CD14-positive monocyte (primary cell): ENCODE measurements at regions not wholly inside any gene's neighbourhood (a gene's known extent, or its start where the extent isn't known, plus 50 kb on each side); places are given as distances from the start of the nearest gene placed in this dataset.

Experiments
- DNase-seq, 3 donors: peaks; one replicate each; pipeline ENCODE4 v3.0.0-alpha.2; 2011 to 2022
- H2AFZ ChIP-seq: 2 replicates; pipeline ENCODE4 v1.6.0; 2012; ENCODE audit warnings: mild to moderate bottlenecking, low read depth, low read length, inconsistent platforms; ENCODE audit not compliant: insufficient read depth, poor library complexity, severe bottlenecking
- H3K27ac ChIP-seq, 2 donors: 1 replicate in 1 of 2; 2 replicates in 1 of 2; pipeline ENCODE4 v1.5.1; 2012 to 2013; ENCODE audit warnings: low read length in 2 of 2, control low read depth in 1 of 2, inconsistent platforms in 1 of 2, low read depth in 1 of 2, mild to moderate bottlenecking in 1 of 2
- H3K27me3 ChIP-seq, 2 donors: one replicate each; pipeline versions ENCODE4 v1.6.0 to v1.6.1; 2011 to 2013; ENCODE audit warnings: low read length in 2 of 2; ENCODE audit not compliant: control insufficient read depth in 2 of 2, insufficient read depth in 2 of 2
- H3K36me3 ChIP-seq, 2 donors: replicated peaks in 1 of 2; 1 replicate in 1 of 2; 2 replicates in 1 of 2; pipeline versions ENCODE4 v1.5.1 to v1.6.1; 2012 to 2013; ENCODE audit warnings: low read length in 2 of 2, control low read depth in 1 of 2, inconsistent platforms in 1 of 2, mild to moderate bottlenecking in 1 of 2; ENCODE audit not compliant: insufficient read depth in 2 of 2, control insufficient read depth in 1 of 2
- H3K4me1 ChIP-seq, 2 donors: 1 replicate in 1 of 2; 2 replicates in 1 of 2; pipeline versions ENCODE4 v1.5.1 to v1.6.1; 2012 to 2013; ENCODE audit warnings: low read length in 2 of 2, control low read depth in 1 of 2, inconsistent platforms in 1 of 2, mild to moderate bottlenecking in 1 of 2, moderate library complexity in 1 of 2; ENCODE audit not compliant: insufficient read depth in 2 of 2, control insufficient read depth in 1 of 2
- H3K4me2 ChIP-seq: replicated peaks from 2 replicates; pipeline ENCODE3; 2012; ENCODE audit warnings: low read length, moderate library complexity, mild to moderate bottlenecking; ENCODE audit not compliant: poor library complexity, severe bottlenecking; ENCODE audit errors: extremely low read depth
- H3K4me3 ChIP-seq, 3 experiments: fragments of 200-600 bp in 1 of 3; sonication (generic) in 1 of 3; replicated peaks in 1 of 3; 1 replicate in 2 of 3; 2 replicates in 1 of 3; pipeline ENCODE4 v1.5.1; 2011 to 2013; ENCODE audit warnings: low read length in 3 of 3, mild to moderate bottlenecking in 3 of 3, control low read depth in 2 of 3, low read depth in 2 of 3, inconsistent platforms in 1 of 3, moderate library complexity in 1 of 3
- H3K79me2 ChIP-seq: 2 replicates; pipeline ENCODE4 v1.6.0; 2012; ENCODE audit warnings: mild to moderate bottlenecking, control low read depth, inconsistent platforms, low read length, moderate library complexity; ENCODE audit not compliant: insufficient read depth
- H3K9ac ChIP-seq: 2 replicates; pipeline ENCODE4 v1.6.0; 2017; ENCODE audit warnings: low read length, mild to moderate bottlenecking; ENCODE audit not compliant: insufficient read depth, poor library complexity, severe bottlenecking
- H3K9me3 ChIP-seq, 2 donors: replicated peaks in 1 of 2; 1 replicate in 1 of 2; 2 replicates in 1 of 2; pipeline versions ENCODE4 v1.5.1 to v1.6.1; 2012 to 2013; ENCODE audit warnings: low read length in 2 of 2, control low read depth in 1 of 2; ENCODE audit not compliant: control insufficient read depth in 1 of 2, insufficient read depth in 1 of 2
- H4K20me1 ChIP-seq: 2 replicates; pipeline ENCODE4 v1.6.0; 2012; ENCODE audit warnings: mild to moderate bottlenecking, low read length, control low read depth, moderate library complexity; ENCODE audit not compliant: insufficient read depth
- H3K27ac Mint-ChIP-seq, 7 donors: one replicate each; pipeline ENCODE4 v1.8.0; 2020; ENCODE audit warnings: mild to moderate bottlenecking in 7 of 7, mixed read lengths in 7 of 7, moderate library complexity in 6 of 7, inconsistent platforms in 2 of 7
- H3K27me3 Mint-ChIP-seq, 3 donors: one replicate each; pipeline ENCODE4 v1.8.0; 2021 to 2022; ENCODE audit warnings: low read depth in 3 of 3, mild to moderate bottlenecking in 3 of 3, mixed read lengths in 3 of 3, moderate library complexity in 3 of 3, inconsistent platforms in 1 of 3
- H3K36me3 Mint-ChIP-seq, 2 donors: one replicate each; pipeline ENCODE4 v1.8.0; 2020; ENCODE audit warnings: mixed read lengths in 2 of 2, inconsistent platforms in 1 of 2, mild to moderate bottlenecking in 1 of 2
- H3K4me1 Mint-ChIP-seq: one replicate; pipeline ENCODE4 v1.8.0; 2020; ENCODE audit warnings: mild to moderate bottlenecking, mixed read lengths
- H3K4me3 Mint-ChIP-seq, 2 donors: one replicate each; pipeline ENCODE4 v1.8.0; 2020; ENCODE audit warnings: mild to moderate bottlenecking in 2 of 2, mixed read lengths in 2 of 2, moderate library complexity in 1 of 2
- H3K9me3 Mint-ChIP-seq, 7 donors: one replicate each; pipeline ENCODE4 v1.8.0; 2020 to 2022; ENCODE audit warnings: mixed read lengths in 7 of 7, mild to moderate bottlenecking in 6 of 7, moderate library complexity in 6 of 7, inconsistent platforms in 2 of 7
- CTCF ChIP-seq: fragments of 200-600 bp; IDR thresholded peaks from one replicate; pipeline ENCODE4 v1.8.0; 2022; ENCODE audit warnings: antibody characterized with exemption, mild to moderate bottlenecking
- WGBS: methylation state at CpG from one replicate; pipeline ENCODE4 v1.1.5; 2013; ENCODE audit warnings: missing lambda C conversion rate; ENCODE audit not compliant: insufficient coverage; 5-methylcytosine and 5-hydroxymethylcytosine counted together
- intact Hi-C, 2 donors: fragments of 100-400 bp; cut with micrococcal nuclease; formaldehyde crosslinking; loops; one replicate each; pipeline versions ENCODE4 v1.15.0 to v1.15.1; 2023

GRCh38 chr14:44271637-44272036, 235.4 kb downstream of the FSCB start:
- Histone ChIP-seq H3K9ac (no peak overlapping the region), H4K20me1 (no peaks in the 10 kb centered on the region), H3K79me2 (no peaks in the 10 kb centered on the region), H3K27me3 (no peaks in the 10 kb centered on the region), H3K4me3 (no peak overlapping the region), H3K4me2 (no peak overlapping the region), H3K27ac (no peak overlapping the region), H3K4me1 (no peaks in the 10 kb centered on the region), H3K9me3 (peaks cover 0 to 3% of the 10 kb centered on the region in 2 donors), H2AFZ (no peak overlapping the region), H3K36me3 (no peaks in the 10 kb centered on the region)
- no peaks in the 10 kb centered on the region for H3K4me1 Mint-ChIP-seq
- H3K27me3 Mint-ChIP-seq: no peaks in the 10 kb centered on the region
- H3K27ac Mint-ChIP-seq: no peak overlapping the region
- WGBS: no CpG with 5 or more reads among the region's 2 CpGs
- no peaks in the 10 kb centered on the region for H3K36me3 Mint-ChIP-seq
- TF ChIP-seq CTCF: no peak
- intact Hi-C loops: no loop called here
- DNase-seq: no peak
- H3K9me3 Mint-ChIP-seq: peaks cover 0 to 3% (median 2%) of the 10 kb centered on the region in 7 donors
- H3K4me3 Mint-ChIP-seq: no peak overlapping the region

DNA sequence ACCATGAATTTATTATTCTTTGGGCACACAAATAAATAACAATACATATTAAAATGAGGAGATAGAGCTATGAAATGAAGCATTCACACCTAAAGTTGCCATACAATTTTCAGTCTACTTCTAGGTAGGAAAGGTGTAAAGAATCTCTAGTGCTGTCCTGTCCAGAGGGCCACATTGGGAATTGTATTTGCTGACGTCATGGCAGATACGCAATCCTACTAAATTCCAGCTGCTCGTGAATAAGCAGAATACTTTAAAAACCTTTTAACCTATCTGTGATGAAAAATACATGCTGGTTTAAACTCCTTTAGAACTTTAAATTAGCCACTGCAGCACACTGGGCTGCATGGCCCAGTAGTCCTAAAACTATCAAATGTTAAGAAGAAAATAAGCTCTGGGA, 236.1 kb downstream of the FSCB start:
- no peak for TF ChIP-seq CTCF
- no peaks in the 10 kb centered on the region for H3K36me3 ChIP-seq
- H3K9me3 ChIP-seq: peaks cover 0 to 3% of the 10 kb centered on the region in 2 donors
- no peak overlapping the region for H3K9ac ChIP-seq
- no peaks in the 10 kb centered on the region for H3K4me1 Mint-ChIP-seq
- no peaks in the 10 kb centered on the region for H4K20me1 ChIP-seq
- H3K4me2 ChIP-seq: no peak overlapping the region
- H3K4me3 ChIP-seq: no peak overlapping the region
- DNase-seq: no peak
- no peak overlapping the region for H3K4me3 Mint-ChIP-seq
- H3K27me3 Mint-ChIP-seq: no peaks in the 10 kb centered on the region
- no peak overlapping the region for H3K27ac Mint-ChIP-seq
- no peaks in the 10 kb centered on the region for H3K4me1 ChIP-seq
- H3K27me3 ChIP-seq: no peaks in the 10 kb centered on the region
- WGBS: no CpG with 5 or more reads among the region's 3 CpGs
- H3K27ac ChIP-seq: no peak overlapping the region
- intact Hi-C loops: no loop called here
- H3K9me3 Mint-ChIP-seq: peaks cover 0 to 3% (median 2%) of the 10 kb centered on the region in 7 donors
- no peak overlapping the region for H2AFZ ChIP-seq
- H3K36me3 Mint-ChIP-seq: no peaks in the 10 kb centered on the region
- no peaks in the 10 kb centered on the region for H3K79me2 ChIP-seq
